ENCODE measurements at regions not wholly inside any gene's neighbourhood (a gene's known extent, or its start where the extent isn't known, plus 50 kb on each side); places are given as distances from the start of the nearest gene placed in this dataset.

DNA sequence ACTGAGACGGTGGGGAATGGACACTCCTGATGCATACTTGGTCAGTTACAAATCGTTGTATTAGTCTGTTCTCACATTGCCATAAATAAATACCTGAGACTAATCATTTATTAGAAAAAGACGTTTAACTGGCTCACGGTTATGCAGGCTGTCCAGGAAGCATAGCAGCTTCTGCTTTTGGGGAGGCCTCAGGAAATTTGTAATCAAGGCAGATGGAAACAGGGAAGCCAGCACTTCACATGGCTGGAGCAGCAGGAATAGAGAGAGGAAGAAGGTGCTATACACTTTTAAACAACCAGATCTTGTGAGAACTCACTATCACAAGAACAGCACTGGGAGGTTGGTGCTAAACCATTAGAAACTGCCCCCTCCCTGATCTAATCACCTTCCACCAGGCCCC is 418.2 kb downstream of the FLRT2 start:
- Histone ChIP-seq H3K18ac (ENCODE audit: low read depth, low read length) (no peak overlapping the region), H3K9ac (ENCODE audit: low read depth, low read length) (no peak overlapping the region), H2AK9ac (replicated peaks; ENCODE audit: low read depth, low read length, poor library complexity) (no peak overlapping the region), H4K91ac (ENCODE audit: insufficient read depth, low read depth, low read length) (no peak overlapping the region), H2BK20ac (ENCODE audit: low read depth, low read length) (no peak overlapping the region), H3K14ac (replicated peaks; ENCODE audit: low read depth, low read length) (no peak overlapping the region), H3K4me3 (ENCODE audit: insufficient read depth, low read depth, low read length) (no peak overlapping the region), H2BK15ac (ENCODE audit: low read depth, low read length) (no peak overlapping the region), H2AK5ac (ENCODE audit: low read depth, low read length) (no peak overlapping the region), H3K4me2 (ENCODE audit: low read depth, low read length) (no peak overlapping the region), H3K9me1 (ENCODE audit: insufficient read depth, low read length) (no peaks in the 10 kb centered on the region), H3K23ac (ENCODE audit: low read depth, low read length) (no peak overlapping the region), H4K5ac (ENCODE audit: low read depth, low read length) (no peak overlapping the region), H2AFZ (replicated peaks; ENCODE audit: low read length, poor library complexity) (no peak overlapping the region), H3K79me1 (ENCODE audit: low read depth in 1 of 2, low read length in 2 of 2) (no peaks in the 10 kb centered on the region), H2BK120ac (ENCODE audit: low read depth, low read length) (no peak overlapping the region), H4K20me1 (ENCODE audit: insufficient read depth, low read length) (no peaks in the 10 kb centered on the region), H3K4me1 (ENCODE audit: control insufficient read depth, insufficient read depth, low read length) (no peaks in the 10 kb centered on the region), H3K56ac (ENCODE audit: extremely low read depth, insufficient read depth, low read length) (no peak overlapping the region), H2BK5ac (ENCODE audit: low read depth, low read length, poor library complexity, severe bottlenecking) (no peak overlapping the region), H3K27me3 (ENCODE audit: control insufficient read depth, insufficient read depth, low read length) (no peaks in the 10 kb centered on the region), H4K8ac (ENCODE audit: low read depth in 2 of 2, low read length in 2 of 2) (no peak overlapping the region), H3K4ac (ENCODE audit: low read depth, low read length) (no peak overlapping the region), H3K36me3 (ENCODE audit: control insufficient read depth, insufficient read depth, low read length) (no peaks in the 10 kb centered on the region), H3K9me3 (ENCODE audit: control insufficient read depth, insufficient read depth, low read length) (no peaks in the 10 kb centered on the region), H3K27ac (ENCODE audit: insufficient read depth, low read length) (no peak overlapping the region)
- POLR2A ChIA-PET (ENCODE audit: unreplicated experiment) = no interaction called here
- dilution Hi-C loops (cut with HindIII; ENCODE audit: low sequenced_read_pairs, unreplicated experiment) (no loop called here), intact Hi-C loops (cut with micrococcal nuclease) (no loop called here), in situ Hi-C loops (cut with MboI; ENCODE audit: low sequenced_read_pairs) (no loop called here)
- CTCF ChIA-PET = no interaction called here
- no CpG with 5 or more reads among the region's 4 CpGs for WGBS, 2 experiments (ENCODE audit: extremely low coverage in 2 of 2, insufficient read length in 1 of 2)
- TF ChIP-seq POLR2A (IDR thresholded peaks at IDR 0.05; ENCODE audit: low read depth, low read length) = no peak
- no peak for TF ChIP-seq RCOR1 (IDR thresholded peaks at IDR 0.05; ENCODE audit: insufficient replicate concordance, low read length)
- TF ChIP-seq RAD21 (IDR thresholded peaks at IDR 0.05; ENCODE audit: low read length) = no peak
- TF ChIP-seq MAFK (IDR thresholded peaks at IDR 0.05; ENCODE audit: low read depth, low read length) = no peak
- no peak for TF ChIP-seq CHD1 (IDR thresholded peaks at IDR 0.05; ENCODE audit: low read depth, low read length)
- BruUV-seq (replicated peaks) = no TSS peak
- no peak for ATAC-seq (ENCODE audit: low read depth)
- no peak for DNase-seq

Measured in IMR-90 (cell line).